ENCODE measurements at regions not wholly inside any gene's neighbourhood (a gene's known extent, or its start where the extent isn't known, plus 50 kb on each side); places are given as distances from the start of the nearest gene placed in this dataset.

DNA sequence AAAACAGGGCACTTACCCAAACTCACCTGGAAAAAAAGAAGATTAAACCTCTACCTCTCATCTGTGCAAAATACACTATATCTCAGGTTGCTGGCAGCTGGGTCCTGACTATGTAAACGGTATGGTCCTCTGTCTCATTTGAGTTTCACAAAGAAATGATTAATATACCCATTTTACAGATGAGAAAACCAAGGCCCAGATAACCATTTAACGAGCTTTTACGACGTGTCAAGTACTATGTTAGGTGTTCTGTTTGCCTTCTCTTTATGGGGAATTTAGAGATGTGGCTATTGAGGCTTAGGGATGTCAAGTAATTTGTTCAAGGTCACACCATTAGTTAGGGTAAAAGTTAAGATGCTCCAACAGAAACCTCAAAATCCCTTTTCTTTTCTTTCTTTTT is 140.4 kb upstream of the USP24 start:
- no peak for TF ChIP-seq EZH2 (IDR thresholded peaks at IDR 0.05; ENCODE audit: low read depth, low read length, severe bottlenecking)
- TF ChIP-seq CTCF (IDR thresholded peaks at IDR 0.05; ENCODE audit: control extremely low read depth in 1 of 3, insufficient read depth in 1 of 3, low read depth in 1 of 3, low read length in 3 of 3) = no peak
- TF ChIP-seq RAD21 (IDR thresholded peaks at IDR 0.05 in 1 of 2, conservative IDR thresholded peaks at IDR 0.05 in 1 of 2; ENCODE audit: low read depth in 2 of 2, low read length in 2 of 2) = no peak
- TF ChIP-seq, protein P1, sequence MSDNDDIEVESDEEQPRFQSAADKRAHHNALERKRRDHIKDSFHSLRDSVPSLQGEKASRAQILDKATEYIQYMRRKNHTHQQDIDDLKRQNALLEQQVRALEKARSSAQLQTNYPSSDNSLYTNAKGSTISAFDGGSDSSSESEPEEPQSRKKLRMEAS (IDR thresholded peaks at IDR 0.05) = no peak
- TF ChIP-seq CREB1 (IDR thresholded peaks at IDR 0.05) = no peak
- TF ChIP-seq JUN (IDR thresholded peaks at IDR 0.05; ENCODE audit: low read depth, low read length) = no peak
- no peak for TF ChIP-seq POLR2AphosphoS5 (IDR thresholded peaks at IDR 0.05; ENCODE audit: low read depth, low read length)
- no peak for TF ChIP-seq SRF (IDR thresholded peaks at IDR 0.05; ENCODE audit: low read depth, low read length)
- no peak for TF ChIP-seq ZNF274 (IDR thresholded peaks at IDR 0.05; ENCODE audit: borderline replicate concordance, extremely low read depth, low read length)
- no peak for TF ChIP-seq CTBP2 (IDR thresholded peaks at IDR 0.05; ENCODE audit: borderline replicate concordance, insufficient read depth, insufficient read length, low read length)
- no peak for TF ChIP-seq TAF1 (IDR thresholded peaks at IDR 0.05; ENCODE audit: low read depth, low read length)
- no peak for TF ChIP-seq GABPA (IDR thresholded peaks at IDR 0.05; ENCODE audit: borderline replicate concordance, insufficient read depth, low read length)
- no peak for TF ChIP-seq YY1 (IDR thresholded peaks at IDR 0.05; ENCODE audit: low read depth, low read length)
- no peak for TF ChIP-seq ATF2 (IDR thresholded peaks at IDR 0.05; ENCODE audit: low read length)
